ENCODE measurements at regions not wholly inside any gene's neighbourhood (a gene's known extent, or its start where the extent isn't known, plus 50 kb on each side); places are given as distances from the start of the nearest gene placed in this dataset.
"Not testable (repeated sequence)": the region's sequence is repeated elsewhere in the genome, so short reads cannot be mapped to it uniquely, and the experiment has no call there.

- TF ChIP-seq, protein P1, sequence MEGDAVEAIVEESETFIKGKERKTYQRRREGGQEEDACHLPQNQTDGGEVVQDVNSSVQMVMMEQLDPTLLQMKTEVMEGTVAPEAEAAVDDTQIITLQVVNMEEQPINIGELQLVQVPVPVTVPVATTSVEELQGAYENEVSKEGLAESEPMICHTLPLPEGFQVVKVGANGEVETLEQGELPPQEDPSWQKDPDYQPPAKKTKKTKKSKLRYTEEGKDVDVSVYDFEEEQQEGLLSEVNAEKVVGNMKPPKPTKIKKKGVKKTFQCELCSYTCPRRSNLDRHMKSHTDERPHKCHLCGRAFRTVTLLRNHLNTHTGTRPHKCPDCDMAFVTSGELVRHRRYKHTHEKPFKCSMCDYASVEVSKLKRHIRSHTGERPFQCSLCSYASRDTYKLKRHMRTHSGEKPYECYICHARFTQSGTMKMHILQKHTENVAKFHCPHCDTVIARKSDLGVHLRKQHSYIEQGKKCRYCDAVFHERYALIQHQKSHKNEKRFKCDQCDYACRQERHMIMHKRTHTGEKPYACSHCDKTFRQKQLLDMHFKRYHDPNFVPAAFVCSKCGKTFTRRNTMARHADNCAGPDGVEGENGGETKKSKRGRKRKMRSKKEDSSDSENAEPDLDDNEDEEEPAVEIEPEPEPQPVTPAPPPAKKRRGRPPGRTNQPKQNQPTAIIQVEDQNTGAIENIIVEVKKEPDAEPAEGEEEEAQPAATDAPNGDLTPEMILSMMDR (IDR thresholded peaks at IDR 0.05; ENCODE audit: borderline replicate concordance, control extremely low read depth, extremely low read depth, insufficient read depth, missing control alignments), result no peak
- in situ Hi-C loops (cut with MboI; ENCODE audit: low sequenced_read_pairs, unreplicated experiment), result no loop called here
- DNase-seq (ENCODE audit: low spot score), result no peak
Observed at GRCh38 chr12:33184161-33184560, 255.5 kb downstream of the SYT10 start.

- DNase-seq (ENCODE audit: low spot score), result no peak
- in situ Hi-C loops (cut with MboI; ENCODE audit: low sequenced_read_pairs, unreplicated experiment), result no loop called here
- TF ChIP-seq, protein P1 (IDR thresholded peaks at IDR 0.05; ENCODE audit: borderline replicate concordance, control extremely low read depth, extremely low read depth, insufficient read depth, missing control alignments), result no peak
Observed at GRCh38 chr12:33182485-33182884, 257.1 kb downstream of the SYT10 start.

DNA sequence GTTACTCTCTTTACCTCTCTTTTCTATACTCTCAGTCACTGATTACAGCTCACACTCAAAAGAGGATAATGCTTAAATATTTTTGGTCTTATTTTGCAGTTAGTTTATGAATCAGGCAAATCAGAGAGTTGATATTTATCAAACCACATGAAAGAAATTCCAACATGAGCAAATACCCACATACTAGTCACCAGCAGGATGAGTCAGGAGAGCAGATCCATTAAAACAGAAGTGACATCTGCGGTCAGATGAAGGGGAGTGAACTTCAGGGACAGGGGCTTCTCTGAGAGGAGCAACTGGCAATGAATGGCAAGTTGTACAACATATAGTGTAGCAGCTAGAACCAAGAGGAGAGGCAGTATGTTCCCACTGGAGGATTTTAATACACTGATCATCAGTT lies 258.7 kb downstream of the SYT10 start:
- TF ChIP-seq, protein P1 (IDR thresholded peaks at IDR 0.05; ENCODE audit: borderline replicate concordance, control extremely low read depth, extremely low read depth, insufficient read depth, missing control alignments), result no peak
- DNase-seq (ENCODE audit: low spot score), result no peak
- in situ Hi-C loops (cut with MboI; ENCODE audit: low sequenced_read_pairs, unreplicated experiment), result no loop called here

- DNase-seq (ENCODE audit: low spot score), result not testable (repeated sequence)
Observed at GRCh38 chr12:33166260-33166659, 269.7 kb upstream of the PKP2 start.

DNA sequence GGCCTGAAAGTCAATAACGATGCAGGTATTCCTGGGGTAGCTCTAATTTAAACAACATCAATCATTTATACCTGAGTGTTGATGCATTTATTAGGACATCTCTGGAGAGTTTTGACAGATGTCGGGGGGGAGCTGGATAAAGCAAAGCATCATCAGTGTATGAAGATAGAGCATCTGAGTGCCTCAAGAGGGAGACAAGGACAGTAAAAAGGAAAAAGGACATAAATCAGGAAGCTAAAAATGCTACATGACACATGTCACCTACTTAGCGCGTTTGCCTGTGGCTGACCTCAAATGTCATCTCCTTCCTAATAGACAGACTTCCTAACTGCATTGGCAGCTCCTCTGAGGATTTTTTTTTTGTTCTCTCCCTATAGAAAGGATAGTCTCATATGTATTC lies 259.5 kb upstream of the PKP2 start:
- DNase-seq (ENCODE audit: low spot score), result no peak
- in situ Hi-C loops (cut with MboI; ENCODE audit: low sequenced_read_pairs, unreplicated experiment), result no loop called here
- TF ChIP-seq, protein P1 (IDR thresholded peaks at IDR 0.05; ENCODE audit: borderline replicate concordance, control extremely low read depth, extremely low read depth, insufficient read depth, missing control alignments), result no peak

More at GRCh38 chr12:33166260-33166659, 269.7 kb upstream of the PKP2 start:
- in situ Hi-C loops (cut with MboI; ENCODE audit: low sequenced_read_pairs, unreplicated experiment), result not testable (repeated sequence)

DNA sequence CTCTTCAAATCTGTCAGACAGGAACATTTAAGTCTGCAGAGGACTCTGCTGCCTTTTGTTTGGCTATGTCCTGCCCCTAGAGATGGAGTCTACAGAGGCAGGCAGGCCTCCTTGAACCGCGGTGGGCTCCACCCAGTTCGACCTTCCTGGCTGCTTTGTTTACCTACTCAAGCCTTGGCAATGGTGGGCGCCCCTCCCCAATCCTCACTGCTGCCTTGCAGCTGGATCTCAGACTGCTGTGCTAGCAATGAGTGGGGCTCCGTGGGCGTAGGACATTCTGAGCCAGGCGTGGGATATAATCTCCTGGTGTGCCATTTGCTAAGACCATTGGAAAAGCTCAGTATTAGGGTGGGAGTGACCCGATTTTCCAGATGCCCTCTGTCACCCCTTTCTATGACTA lies 250.7 kb upstream of the PKP2 start:
- DNase-seq (ENCODE audit: low spot score); in situ Hi-C loops (cut with MboI; ENCODE audit: low sequenced_read_pairs, unreplicated experiment): not testable (repeated sequence)

GRCh38 chr12:33129500-33129899 lies 232.9 kb upstream of the PKP2 start:
- no peak for DNase-seq (ENCODE audit: low spot score)
- TF ChIP-seq, protein P1 (IDR thresholded peaks at IDR 0.05; ENCODE audit: borderline replicate concordance, control extremely low read depth, extremely low read depth, insufficient read depth, missing control alignments), result no peak
- in situ Hi-C loops (cut with MboI; ENCODE audit: low sequenced_read_pairs, unreplicated experiment), result no loop called here

- DNase-seq (ENCODE audit: low spot score), result no peak
- TF ChIP-seq, protein P1 (IDR thresholded peaks at IDR 0.05; ENCODE audit: borderline replicate concordance, control extremely low read depth, extremely low read depth, insufficient read depth, missing control alignments), result no peak
- in situ Hi-C loops (cut with MboI; ENCODE audit: low sequenced_read_pairs, unreplicated experiment), result no loop called here
Observed at GRCh38 chr12:33125755-33126154, 229.2 kb upstream of the PKP2 start.
